ENCODE measurements at regions not wholly inside any gene's neighbourhood (a gene's known extent, or its start where the extent isn't known, plus 50 kb on each side); places are given as distances from the start of the nearest gene placed in this dataset.
"Not testable (repeated sequence)": the region's sequence is repeated elsewhere in the genome, so short reads cannot be mapped to it uniquely, and the experiment has no call there.

GRCh38 chr6:156670097-156670496 is 107.1 kb upstream of the ARID1B start:
- not testable (repeated sequence) for TF ChIP-seq POLR2AphosphoS5, CTCF, POLR2A, EP300 (IDR thresholded peaks at IDR 0.05)

Data from sigmoid colon (tissue), 4 donors.